MM.1S (cell line): ENCODE measurements at regions not wholly inside any gene's neighbourhood (a gene's known extent, or its start where the extent isn't known, plus 50 kb on each side); places are given as distances from the start of the nearest gene placed in this dataset.

Experiments used
- DNase-seq: peaks from one replicate; pipeline ENCODE4 v3.0.0-alpha.2; 2015
- H2AFZ ChIP-seq: fragments of 300-600 bp; sonication (generic); 2 replicates; pipeline ENCODE4 v1.6.0; 2016; ENCODE audit warnings: antibody characterized with exemption, low read length
- H3F3A ChIP-seq: fragments of 300-600 bp; sonication (generic); 2 replicates; pipeline ENCODE4 v1.6.1; 2016; ENCODE audit warnings: mild to moderate bottlenecking, antibody characterized with exemption, low read length, moderate library complexity, mixed read lengths; ENCODE audit not compliant: insufficient read depth
- H3K27ac ChIP-seq: fragments of 300-600 bp; sonication (generic); 2 replicates; pipeline ENCODE4 v1.5.1; 2016; ENCODE audit warnings: mild to moderate bottlenecking, low read length
- H3K27me3 ChIP-seq: fragments of 300-600 bp; sonication (generic); replicated peaks from 2 replicates; pipeline ENCODE4 v1.6.0; 2016; ENCODE audit warnings: low read length; ENCODE audit not compliant: insufficient read depth
- H3K36me3 ChIP-seq: fragments of 300-600 bp; sonication (generic); replicated peaks from 2 replicates; pipeline ENCODE4 v1.6.1; 2016; ENCODE audit warnings: mild to moderate bottlenecking, low read length, mixed read lengths; ENCODE audit not compliant: insufficient read depth
- H3K4me1 ChIP-seq: fragments of 300-600 bp; sonication (generic); 2 replicates; pipeline ENCODE4 v1.6.1; 2016; ENCODE audit warnings: low read length, mixed read lengths
- H3K4me2 ChIP-seq: fragments of 300-600 bp; sonication (generic); 2 replicates; pipeline ENCODE4 v1.6.0; 2016; ENCODE audit warnings: low read depth, low read length
- H3K4me3 ChIP-seq: fragments of 300-600 bp; sonication (generic); 2 replicates; pipeline ENCODE4 v1.5.1; 2016; ENCODE audit warnings: low read length, mixed read lengths
- H3K79me2 ChIP-seq: fragments of 300-600 bp; sonication (generic); 2 replicates; pipeline ENCODE4 v1.6.1; 2016; ENCODE audit warnings: mixed run types, low read length, mixed read lengths
- H3K9ac ChIP-seq: fragments of 300-600 bp; sonication (generic); 2 replicates; pipeline ENCODE4 v1.6.1; 2016; ENCODE audit warnings: low read length, mixed read lengths
- H3K9me2 ChIP-seq: fragments of 300-600 bp; sonication (generic); replicated peaks from 2 replicates; pipeline ENCODE4 v1.6.1; 2016; ENCODE audit warnings: mild to moderate bottlenecking, low read length, mixed read lengths; ENCODE audit not compliant: insufficient read depth
- H3K9me3 ChIP-seq: fragments of 300-600 bp; sonication (generic); replicated peaks from 2 replicates; pipeline ENCODE4 v1.6.1; 2016; ENCODE audit warnings: mild to moderate bottlenecking, low read length, mixed read lengths; ENCODE audit not compliant: insufficient read depth
- H4K20me1 ChIP-seq: fragments of 300-600 bp; sonication (generic); 2 replicates; pipeline ENCODE4 v1.6.1; 2016; ENCODE audit warnings: mild to moderate bottlenecking, low read length, moderate library complexity, mixed read lengths; ENCODE audit not compliant: insufficient read depth
- CTCF ChIP-seq: fragments of 300-600 bp; sonication (generic); IDR thresholded peaks from 2 replicates; pipeline ENCODE4 v1.5.1; 2016; ENCODE audit warnings: antibody characterized with exemption, low read length, mixed read lengths
- EZH2 ChIP-seq: fragments of 300-600 bp; sonication (generic); optimal IDR thresholded peaks from 2 replicates; pipeline ENCODE3; 2017; ENCODE audit warnings: low read depth, mild to moderate bottlenecking, antibody characterized with exemption, low read length, mixed read lengths
- EZH2phosphoT487 ChIP-seq: fragments of 300-600 bp; sonication (generic); IDR thresholded peaks from 2 replicates; pipeline ENCODE4 v1.6.1; 2018; ENCODE audit warnings: antibody characterized with exemption, low read length

GRCh38 chr1:70893381-70893780, 154.2 kb downstream of the PTGER3 start:
- Histone ChIP-seq H3K4me3 (no peak overlapping the region), H3K79me2 (no peaks in the 10 kb centered on the region), H2AFZ (no peak overlapping the region), H3F3A (no peaks in the 10 kb centered on the region; the same call in 1 of the 2 replicates), H4K20me1 (no peaks in the 10 kb centered on the region), H3K4me1 (peaks cover 6% of the 10 kb centered on the region; the same call in 1 of the 2 replicates), H3K27ac (no peak overlapping the region), H3K9me2 (no peaks in the 10 kb centered on the region), H3K27me3 (no peaks in the 10 kb centered on the region), H3K9ac (no peak overlapping the region), H3K4me2 (no peak overlapping the region), H3K36me3 (no peaks in the 10 kb centered on the region), H3K9me3 (no peaks in the 10 kb centered on the region)
- no peak for TF ChIP-seq CTCF
- TF ChIP-seq EZH2 = no peak
- TF ChIP-seq EZH2phosphoT487 = no peak
- no peak for DNase-seq

- no peaks in the 10 kb centered on the region for H3K36me3 ChIP-seq
- no peaks in the 10 kb centered on the region for H3K79me2 ChIP-seq
- peaks cover 6% of the 10 kb centered on the region; the same call in 1 of the 2 replicates for H3K4me1 ChIP-seq
These were observed 152.1 kb downstream of the PTGER3 start for GRCh38 chr1:70895531-70895930.

GRCh38 chr1:70896224-70896623, 151.4 kb downstream of the PTGER3 start:
- Histone ChIP-seq H3K9me3 (no peaks in the 10 kb centered on the region), H3K4me2 (no peak overlapping the region), H3K9ac (no peak overlapping the region), H3K27ac (no peak overlapping the region), H3K79me2 (no peaks in the 10 kb centered on the region), H3K27me3 (no peaks in the 10 kb centered on the region), H3F3A (no peaks in the 10 kb centered on the region; the same call in 1 of the 2 replicates), H3K36me3 (no peaks in the 10 kb centered on the region), H2AFZ (no peak overlapping the region), H3K4me3 (no peak overlapping the region), H3K4me1 (peaks cover 6% of the 10 kb centered on the region; the same call in 1 of the 2 replicates), H3K9me2 (no peaks in the 10 kb centered on the region), H4K20me1 (no peaks in the 10 kb centered on the region)
- TF ChIP-seq EZH2 (no peak), EZH2phosphoT487 (no peak), CTCF (no peak; the same call in 1 of the 2 replicates)
- DNase-seq = no peak

More at GRCh38 chr1:70895531-70895930, 152.1 kb downstream of the PTGER3 start:
- peak; percentile 43 for DNase-seq
- Histone ChIP-seq H3K9me2 (no peaks in the 10 kb centered on the region), H4K20me1 (no peaks in the 10 kb centered on the region), H3K9me3 (no peaks in the 10 kb centered on the region), H3K27ac (no peak overlapping the region), H2AFZ (no peak overlapping the region), H3K27me3 (no peaks in the 10 kb centered on the region), H3K4me2 (0 out of 2 replicates have a peak overlapping the region, but pooled peaks have one; percentile 7), H3F3A (no peaks in the 10 kb centered on the region; the same call in 1 of the 2 replicates), H3K9ac (no peak overlapping the region), H3K4me3 (no peak overlapping the region)
- TF ChIP-seq CTCF (no peak), EZH2phosphoT487 (no peak), EZH2 (no peak)
